Hepatocyte (in vitro differentiated cells): ENCODE measurements at regions not wholly inside any gene's neighbourhood (a gene's known extent, or its start where the extent isn't known, plus 50 kb on each side); places are given as distances from the start of the nearest gene placed in this dataset.

Source experiments
- CTCF ChIP-seq: fragments of 200-600 bp; sonication (generic); IDR thresholded peaks from 2 replicates; pipeline ENCODE4 v1.5.1; 2016; ENCODE audit warnings: antibody characterized with exemption, mild to moderate bottlenecking; ENCODE audit not compliant: poor library complexity
- EZH2 ChIP-seq: fragments of 200-600 bp; sonication (generic); IDR thresholded peaks from 2 replicates; pipeline ENCODE4 v1.6.1; 2016; ENCODE audit warnings: antibody characterized with exemption, mild to moderate bottlenecking, borderline replicate concordance
- EZH2phosphoT487 ChIP-seq: fragments of 200-600 bp; sonication (generic); IDR thresholded peaks from one replicate; pipeline ENCODE4 v1.6.1; 2018; ENCODE audit warnings: antibody characterized with exemption, mild to moderate bottlenecking, low read depth, moderate library complexity; ENCODE audit not compliant: unreplicated experiment, severe bottlenecking

DNA sequence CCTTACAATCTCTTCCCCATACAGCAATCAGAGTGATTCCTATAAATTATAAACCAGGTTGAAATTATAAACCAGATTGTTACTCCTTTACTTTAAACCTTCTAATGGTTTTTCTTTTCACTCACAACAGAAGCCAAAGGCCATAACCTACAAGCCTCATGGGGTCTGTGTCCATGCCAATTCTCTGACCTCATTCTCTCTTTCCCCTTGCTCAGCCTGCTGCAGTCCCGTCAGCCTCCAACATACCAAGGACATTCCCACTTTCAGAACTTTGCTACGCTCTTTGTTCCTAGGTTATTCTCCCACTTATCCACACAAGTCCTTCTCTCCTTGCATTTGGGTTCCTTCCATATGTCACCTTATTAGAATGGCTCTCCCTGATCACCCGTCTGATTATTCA, 277.9 kb upstream of the TCF21 start:
- no peak for TF ChIP-seq CTCF
- TF ChIP-seq EZH2, result no peak
- no peak for TF ChIP-seq EZH2phosphoT487
